ENCODE measurements at regions not wholly inside any gene's neighbourhood (a gene's known extent, or its start where the extent isn't known, plus 50 kb on each side); places are given as distances from the start of the nearest gene placed in this dataset.

DNA sequence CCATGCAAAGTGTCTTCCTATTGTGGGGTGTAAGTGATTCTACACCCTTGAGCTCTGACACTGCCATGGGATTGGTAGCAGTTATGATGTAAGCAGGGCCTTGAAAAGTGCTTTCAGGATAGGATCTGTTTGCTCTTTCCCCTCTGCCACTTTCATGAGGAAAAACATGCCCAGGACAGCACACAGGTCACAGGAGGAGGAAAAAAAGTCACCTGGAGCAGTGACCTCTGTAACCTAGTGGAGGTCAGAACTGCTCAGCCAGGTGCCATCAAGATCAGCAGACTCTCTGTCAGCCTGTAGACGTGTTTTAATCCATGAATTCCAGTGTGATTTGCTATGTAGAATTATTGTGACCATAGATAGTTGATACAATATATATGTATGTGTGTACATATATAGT, 92.7 kb upstream of the BMP2 start:
- TF ChIP-seq POLR2A (IDR thresholded peaks at IDR 0.05; ENCODE audit: low read depth, low read length) (no peak), TAF1 (IDR thresholded peaks at IDR 0.05; ENCODE audit: low read depth, low read length) (no peak), POLR2AphosphoS5 (IDR thresholded peaks at IDR 0.05; ENCODE audit: low read depth, low read length) (no peak), SPI1 (IDR thresholded peaks at IDR 0.05; ENCODE audit: low read depth, low read length) (no peak)

Measured in GM12891 (cell line).